ENCODE measurements at regions not wholly inside any gene's neighbourhood (a gene's known extent, or its start where the extent isn't known, plus 50 kb on each side); places are given as distances from the start of the nearest gene placed in this dataset.

DNA sequence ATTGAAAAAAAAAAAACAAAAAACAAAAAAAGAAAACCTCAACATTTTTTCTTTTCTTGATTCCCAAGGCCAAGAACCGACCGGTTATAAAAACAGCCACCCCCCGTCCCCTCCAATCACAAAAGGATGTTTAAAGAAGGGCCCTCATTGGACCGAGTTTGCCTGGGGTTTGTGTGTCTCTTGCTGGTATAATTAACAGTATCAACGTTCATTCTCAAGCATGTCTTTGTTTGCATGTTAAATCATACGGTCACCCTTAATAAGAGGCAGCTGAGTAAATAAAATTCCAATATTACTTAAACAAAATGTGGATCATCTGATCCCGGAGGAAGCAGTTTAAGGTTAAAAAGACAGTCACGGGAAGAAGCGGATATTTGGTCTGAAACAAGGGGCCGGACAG, 201.1 kb downstream of the PRDM2 start:
- TF ChIP-seq ZFP36 (IDR thresholded peaks at IDR 0.05; ENCODE audit: borderline replicate concordance, partially characterized antibody) (no peak), MAFK (IDR thresholded peaks at IDR 0.05; ENCODE audit: partially characterized antibody) (no peak), HDAC2 (IDR thresholded peaks at IDR 0.05) (no peak)
- TF ChIP-seq, protein P1, sequence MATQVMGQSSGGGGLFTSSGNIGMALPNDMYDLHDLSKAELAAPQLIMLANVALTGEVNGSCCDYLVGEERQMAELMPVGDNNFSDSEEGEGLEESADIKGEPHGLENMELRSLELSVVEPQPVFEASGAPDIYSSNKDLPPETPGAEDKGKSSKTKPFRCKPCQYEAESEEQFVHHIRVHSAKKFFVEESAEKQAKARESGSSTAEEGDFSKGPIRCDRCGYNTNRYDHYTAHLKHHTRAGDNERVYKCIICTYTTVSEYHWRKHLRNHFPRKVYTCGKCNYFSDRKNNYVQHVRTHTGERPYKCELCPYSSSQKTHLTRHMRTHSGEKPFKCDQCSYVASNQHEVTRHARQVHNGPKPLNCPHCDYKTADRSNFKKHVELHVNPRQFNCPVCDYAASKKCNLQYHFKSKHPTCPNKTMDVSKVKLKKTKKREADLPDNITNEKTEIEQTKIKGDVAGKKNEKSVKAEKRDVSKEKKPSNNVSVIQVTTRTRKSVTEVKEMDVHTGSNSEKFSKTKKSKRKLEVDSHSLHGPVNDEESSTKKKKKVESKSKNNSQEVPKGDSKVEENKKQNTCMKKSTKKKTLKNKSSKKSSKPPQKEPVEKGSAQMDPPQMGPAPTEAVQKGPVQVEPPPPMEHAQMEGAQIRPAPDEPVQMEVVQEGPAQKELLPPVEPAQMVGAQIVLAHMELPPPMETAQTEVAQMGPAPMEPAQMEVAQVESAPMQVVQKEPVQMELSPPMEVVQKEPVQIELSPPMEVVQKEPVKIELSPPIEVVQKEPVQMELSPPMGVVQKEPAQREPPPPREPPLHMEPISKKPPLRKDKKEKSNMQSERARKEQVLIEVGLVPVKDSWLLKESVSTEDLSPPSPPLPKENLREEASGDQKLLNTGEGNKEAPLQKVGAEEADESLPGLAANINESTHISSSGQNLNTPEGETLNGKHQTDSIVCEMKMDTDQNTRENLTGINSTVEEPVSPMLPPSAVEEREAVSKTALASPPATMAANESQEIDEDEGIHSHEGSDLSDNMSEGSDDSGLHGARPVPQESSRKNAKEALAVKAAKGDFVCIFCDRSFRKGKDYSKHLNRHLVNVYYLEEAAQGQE (IDR thresholded peaks at IDR 0.05) = no peak
